NT2/D1 (cell line): ENCODE measurements at regions not wholly inside any gene's neighbourhood (a gene's known extent, or its start where the extent isn't known, plus 50 kb on each side); places are given as distances from the start of the nearest gene placed in this dataset.

Experiments
- DNase-seq: peaks from one replicate; pipeline ENCODE4 v3.0.0-alpha.2; 2011; ENCODE audit warnings: low read depth, low spot score
- H3K27me3 ChIP-seq: 2 replicates; pipeline ENCODE4 v1.6.0; 2011; ENCODE audit warnings: mild to moderate bottlenecking; ENCODE audit not compliant: insufficient read length, insufficient read depth
- H3K36me3 ChIP-seq: 2 replicates; pipeline ENCODE4 v1.6.1; 2011; ENCODE audit warnings: mild to moderate bottlenecking, low read length, mixed read lengths; ENCODE audit not compliant: insufficient read depth, insufficient read length
- H3K4me1 ChIP-seq: 2 replicates; pipeline ENCODE4 v1.5.1; 2011; ENCODE audit not compliant: insufficient read depth, insufficient read length
- H3K4me3 ChIP-seq: 2 replicates; pipeline ENCODE4 v1.5.1; 2011; ENCODE audit warnings: low read depth; ENCODE audit not compliant: insufficient read length
- H3K9ac ChIP-seq: 2 replicates; pipeline ENCODE4 v1.6.0; 2011; ENCODE audit warnings: low read depth; ENCODE audit not compliant: insufficient read length
- H3K9me3 ChIP-seq: 2 replicates; pipeline ENCODE4 v1.5.1; 2011; ENCODE audit warnings: mild to moderate bottlenecking, low read length; ENCODE audit not compliant: insufficient read depth
- SUZ12 ChIP-seq: IDR thresholded peaks from 2 replicates; pipeline ENCODE4 v1.6.1; 2011; ENCODE audit not compliant: insufficient read length, insufficient read depth; ENCODE audit errors: extremely low read depth
- YY1 ChIP-seq: IDR thresholded peaks from 2 replicates; pipeline ENCODE4 v1.6.1; 2011; ENCODE audit not compliant: insufficient read length, insufficient read depth
- ZNF274 ChIP-seq: IDR thresholded peaks from 2 replicates; pipeline ENCODE4 v1.6.1; 2011; ENCODE audit warnings: mild to moderate bottlenecking, low read depth, low read length

GRCh38 chr4:156710365-156711192 lies 261.0 kb downstream of the PDGFC start:
- DNase-seq: no peak
- no peak for TF ChIP-seq ZNF274
- Histone ChIP-seq H3K9me3 (no peaks in the 10 kb centered on the region), H3K27me3 (no peaks in the 10 kb centered on the region), H3K9ac (no peak overlapping the region), H3K4me1 (no peaks in the 10 kb centered on the region), H3K36me3 (no peaks in the 10 kb centered on the region), H3K4me3 (no peak overlapping the region)

DNA sequence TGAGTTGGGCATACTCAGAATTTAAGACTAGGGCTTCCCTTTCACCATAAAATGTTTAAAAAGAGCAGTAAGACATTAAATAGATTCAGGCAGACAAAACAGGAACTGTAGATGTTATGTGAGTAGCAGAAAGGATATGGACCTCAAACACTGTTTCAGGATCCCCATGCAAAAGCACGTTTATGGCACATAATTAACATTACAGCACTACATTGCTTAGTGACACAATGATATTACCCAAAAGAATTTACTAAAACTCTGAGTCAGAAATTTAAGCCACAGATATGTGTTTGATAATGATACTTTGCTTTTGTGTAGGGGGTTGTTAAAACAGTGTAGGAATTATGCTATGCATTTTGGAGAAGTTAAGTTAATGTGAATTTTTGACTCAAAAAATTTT lies 266.3 kb downstream of the PDGFC start:
- no peak overlapping the region for H3K9ac ChIP-seq
- no peaks in the 10 kb centered on the region for H3K27me3 ChIP-seq
- H3K36me3 ChIP-seq: no peaks in the 10 kb centered on the region
- no peak for TF ChIP-seq YY1
- no peak for TF ChIP-seq ZNF274
- TF ChIP-seq SUZ12: no peak
- DNase-seq: no peak
- no peaks in the 10 kb centered on the region for H3K4me1 ChIP-seq
- H3K9me3 ChIP-seq: no peaks in the 10 kb centered on the region
- H3K4me3 ChIP-seq: no peak overlapping the region

DNA sequence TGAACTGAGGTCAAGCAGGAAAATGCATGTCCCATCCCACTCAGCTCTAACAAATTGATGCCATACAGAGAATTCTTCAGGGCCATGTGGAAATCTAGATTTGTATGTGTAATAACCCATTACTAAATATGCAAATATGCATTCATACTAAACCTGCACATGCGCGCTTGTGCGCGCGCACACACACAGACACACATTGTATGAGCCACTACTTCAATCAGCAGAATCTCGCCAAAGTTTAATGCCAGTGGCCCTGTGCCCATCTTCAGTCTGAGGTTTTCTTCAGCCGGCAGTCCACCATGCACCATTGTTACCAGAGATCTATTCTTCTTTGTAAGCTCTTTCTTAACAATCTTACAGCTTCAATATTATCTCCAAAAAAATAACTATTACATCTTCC lies 276.4 kb downstream of the PDGFC start:
- no peaks in the 10 kb centered on the region for H3K4me1 ChIP-seq
- H3K36me3 ChIP-seq: no peaks in the 10 kb centered on the region
- H3K27me3 ChIP-seq: no peaks in the 10 kb centered on the region
- no peak overlapping the region for H3K9ac ChIP-seq
- H3K9me3 ChIP-seq: no peaks in the 10 kb centered on the region
- no peak for DNase-seq
- H3K4me3 ChIP-seq: no peak overlapping the region
- TF ChIP-seq ZNF274 (no peak), YY1 (no peak), SUZ12 (no peak)

DNA sequence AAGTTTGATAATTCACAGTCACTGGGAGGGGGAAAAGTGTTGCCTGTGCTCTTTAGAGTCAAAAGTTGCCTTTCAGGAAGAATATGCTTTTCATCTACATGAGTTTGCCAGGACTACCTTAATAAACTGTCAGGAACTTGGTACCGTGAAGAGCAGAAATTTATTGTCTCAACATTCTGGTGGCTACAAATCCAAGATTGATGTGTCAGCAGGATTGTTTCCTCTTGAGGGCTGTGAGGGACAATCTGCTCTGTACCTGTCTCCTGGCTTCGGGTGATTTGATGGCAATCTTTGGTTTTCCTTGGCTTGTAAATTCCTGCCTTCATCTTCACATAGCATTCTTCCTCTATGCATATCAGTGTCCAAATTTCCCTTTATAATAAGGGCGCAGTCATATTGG lies 277.2 kb downstream of the PDGFC start:
- Histone ChIP-seq H3K4me3 (no peak overlapping the region), H3K27me3 (no peaks in the 10 kb centered on the region), H3K9me3 (no peaks in the 10 kb centered on the region), H3K4me1 (no peaks in the 10 kb centered on the region), H3K9ac (no peak overlapping the region), H3K36me3 (no peaks in the 10 kb centered on the region)
- TF ChIP-seq YY1 (no peak), SUZ12 (no peak), ZNF274 (no peak)
- DNase-seq: no peak

DNA sequence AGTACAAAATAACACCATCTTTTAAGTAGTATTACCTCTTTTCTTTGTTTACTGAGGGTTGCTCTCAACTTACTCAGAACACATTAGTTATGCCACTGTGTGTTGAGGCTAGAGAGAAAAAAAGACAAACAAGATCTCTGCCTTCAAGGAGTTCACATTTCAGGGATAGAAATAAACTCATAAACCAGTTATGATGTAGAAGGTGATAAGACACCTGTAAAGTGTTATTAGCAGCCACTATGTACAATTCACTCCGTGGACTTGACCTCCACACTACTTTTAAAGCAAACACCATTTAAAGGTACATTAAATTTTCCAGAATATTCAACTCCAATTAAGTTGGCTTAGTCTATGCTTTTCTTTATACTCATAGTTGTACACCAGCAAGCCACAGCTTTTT lies 278.0 kb downstream of the PDGFC start:
- Histone ChIP-seq H3K9me3 (no peaks in the 10 kb centered on the region), H3K9ac (no peak overlapping the region), H3K36me3 (no peaks in the 10 kb centered on the region), H3K4me3 (no peak overlapping the region), H3K27me3 (no peaks in the 10 kb centered on the region), H3K4me1 (no peaks in the 10 kb centered on the region)
- no peak for DNase-seq
- TF ChIP-seq YY1 (no peak), SUZ12 (no peak), ZNF274 (no peak)

DNA sequence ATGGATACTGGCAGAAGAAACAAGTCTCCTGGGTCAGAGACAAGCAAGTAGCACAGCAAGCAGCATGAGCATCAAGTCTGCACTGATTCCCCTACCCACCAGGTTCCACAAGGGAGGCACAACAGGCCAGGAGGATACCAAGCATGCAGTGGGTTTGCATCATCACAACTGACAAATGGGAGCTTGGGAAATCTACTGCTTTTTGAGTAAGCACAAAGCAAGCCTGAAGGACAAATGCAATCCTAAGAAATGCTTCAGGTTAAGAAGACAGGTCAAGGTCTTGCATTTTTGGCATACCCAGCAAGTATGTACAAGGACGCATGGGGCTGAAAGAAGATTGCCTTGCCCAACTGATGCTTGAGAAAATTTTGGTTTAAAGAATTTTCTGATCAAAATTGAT lies 279.6 kb downstream of the PDGFC start:
- H3K27me3 ChIP-seq: no peaks in the 10 kb centered on the region
- H3K9ac ChIP-seq: no peak overlapping the region
- no peak for DNase-seq
- TF ChIP-seq YY1 (no peak), SUZ12 (no peak), ZNF274 (no peak)
- H3K4me1 ChIP-seq: no peaks in the 10 kb centered on the region
- no peaks in the 10 kb centered on the region for H3K36me3 ChIP-seq
- H3K4me3 ChIP-seq: no peak overlapping the region
- no peaks in the 10 kb centered on the region for H3K9me3 ChIP-seq

DNA sequence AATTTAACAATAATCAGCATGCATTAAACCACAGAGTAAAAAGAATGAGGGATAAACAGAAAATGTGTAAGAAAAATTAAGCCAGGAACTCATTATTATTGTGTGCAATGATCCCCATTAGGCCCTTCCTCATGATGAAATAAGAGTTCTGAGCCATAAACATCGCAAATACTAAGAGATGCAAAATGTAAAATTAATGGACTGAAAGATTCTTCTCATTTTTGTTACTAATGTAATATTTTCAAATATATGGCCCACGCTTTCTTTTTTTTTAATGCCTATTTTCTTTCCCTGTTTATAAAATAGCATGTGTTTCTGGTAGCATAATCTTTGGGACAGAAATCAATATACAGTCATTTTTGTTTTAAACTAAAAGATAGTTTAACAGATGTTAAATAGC lies 281.0 kb downstream of the PDGFC start:
- H3K4me1 ChIP-seq: no peaks in the 10 kb centered on the region
- no peak for DNase-seq
- H3K9me3 ChIP-seq: no peaks in the 10 kb centered on the region
- H3K9ac ChIP-seq: no peak overlapping the region
- H3K36me3 ChIP-seq: no peaks in the 10 kb centered on the region
- no peak overlapping the region for H3K4me3 ChIP-seq
- H3K27me3 ChIP-seq: no peaks in the 10 kb centered on the region
- no peak for TF ChIP-seq ZNF274
- no peak for TF ChIP-seq YY1
- no peak for TF ChIP-seq SUZ12
